HL-60 (cell line): ENCODE measurements at regions not wholly inside any gene's neighbourhood (a gene's known extent, or its start where the extent isn't known, plus 50 kb on each side); places are given as distances from the start of the nearest gene placed in this dataset.

Experiments used
- DNase-seq, 2 experiments: peaks; one replicate each; pipeline ENCODE4 v3.0.0-alpha.2; 2010 to 2020; ENCODE audit warnings: low read depth in 1 of 2, low spot score in 1 of 2
- H3K27ac ChIP-seq: fragments of 250-450 bp; sonication (Bioruptor Pico); replicated peaks from 2 replicates; pipeline ENCODE4 v1.5.1; 2020; ENCODE audit warnings: mild to moderate bottlenecking, moderate library complexity
- H3K27me3 ChIP-seq: fragments of 250-450 bp; sonication (Bioruptor Pico); 2 replicates; pipeline ENCODE4 v1.5.1; 2021; ENCODE audit warnings: mild to moderate bottlenecking, moderate library complexity; ENCODE audit not compliant: insufficient read depth, poor library complexity, severe bottlenecking
- H3K4me3 ChIP-seq: replicated peaks from 2 replicates; pipeline ENCODE4 v1.5.1; 2011; ENCODE audit warnings: mild to moderate bottlenecking, control low read depth, low read length; ENCODE audit not compliant: insufficient read depth
- CTCF ChIP-seq: IDR thresholded peaks from one replicate; pipeline ENCODE4 v1.5.1; 2011; ENCODE audit warnings: low read length, control low read depth, inconsistent platforms; ENCODE audit not compliant: insufficient read depth
- POLR2AphosphoS5 ChIP-seq: IDR thresholded peaks from 2 replicates; pipeline ENCODE4 v1.6.1; 2012; ENCODE audit warnings: low read depth
- REST ChIP-seq: IDR thresholded peaks from 2 replicates; pipeline ENCODE4 v1.6.1; 2012; ENCODE audit warnings: low read depth; ENCODE audit not compliant: insufficient replicate concordance
- SPI1 ChIP-seq: IDR thresholded peaks from 2 replicates; pipeline ENCODE4 v1.6.1; 2012; ENCODE audit warnings: low read depth, mild to moderate bottlenecking, borderline replicate concordance

- Histone ChIP-seq H3K27ac (no peak overlapping the region), H3K4me3 (no peak overlapping the region), H3K27me3 (peaks cover 3% of the 10 kb centered on the region)
- DNase-seq: peak in 1 of 2 experiments; percentile 8
- TF ChIP-seq CTCF (peak; percentile 65), SPI1 (no peak)
Measured at GRCh38 chr11:11789735-11790369, 51.9 kb upstream of the USP47 start.

GRCh38 chr11:11788063-11788710 lies 53.6 kb upstream of the USP47 start:
- Histone ChIP-seq H3K4me3 (no peak overlapping the region), H3K27ac (no peak overlapping the region), H3K27me3 (peaks cover 3% of the 10 kb centered on the region)
- no peak for DNase-seq
- TF ChIP-seq SPI1: no peak
- TF ChIP-seq CTCF: no peak
- no peak for TF ChIP-seq REST

- DNase-seq: peak; percentile 8 to 69
- H3K27ac ChIP-seq: no peak overlapping the region
- TF ChIP-seq SPI1: no peak
- TF ChIP-seq CTCF: peak; percentile 90
- no peak for TF ChIP-seq REST
- peaks cover 3% of the 10 kb centered on the region for H3K27me3 ChIP-seq
- no peak overlapping the region for H3K4me3 ChIP-seq
Measured at GRCh38 chr11:11787305-11788062, 54.3 kb upstream of the USP47 start.

GRCh38 chr11:11786771-11787170 lies 55.0 kb upstream of the USP47 start:
- Histone ChIP-seq H3K27me3 (peaks cover 3% of the 10 kb centered on the region), H3K4me3 (no peak overlapping the region), H3K27ac (no peak overlapping the region)
- DNase-seq: peak in 1 of 2 experiments; percentile 5
- TF ChIP-seq REST (no peak), SPI1 (no peak), POLR2AphosphoS5 (no peak)
